Mammary epithelial cell (primary cell): ENCODE measurements at regions not wholly inside any gene's neighbourhood (a gene's known extent, or its start where the extent isn't known, plus 50 kb on each side); places are given as distances from the start of the nearest gene placed in this dataset.

ENCODE experiments used
- EZH2 ChIP-seq: IDR thresholded peaks from 2 replicates; pipeline ENCODE4 v1.6.1; 2012; ENCODE audit warnings: low read length, inconsistent platforms, borderline replicate concordance
- TF ChIP-seq, protein P1 (sequence below), 2 donors: IDR thresholded peaks in 1 of 2; conservative IDR thresholded peaks in 1 of 2; 2 replicates each; pipeline ENCODE4 v1.5.1; 2011 to 2012; ENCODE audit warnings: inconsistent platforms in 2 of 2, low read length in 2 of 2, mild to moderate bottlenecking in 2 of 2, control low read depth in 1 of 2, low read depth in 1 of 2; ENCODE audit not compliant: insufficient read depth in 1 of 2; ENCODE audit errors: extremely low read depth in 1 of 2

DNA sequence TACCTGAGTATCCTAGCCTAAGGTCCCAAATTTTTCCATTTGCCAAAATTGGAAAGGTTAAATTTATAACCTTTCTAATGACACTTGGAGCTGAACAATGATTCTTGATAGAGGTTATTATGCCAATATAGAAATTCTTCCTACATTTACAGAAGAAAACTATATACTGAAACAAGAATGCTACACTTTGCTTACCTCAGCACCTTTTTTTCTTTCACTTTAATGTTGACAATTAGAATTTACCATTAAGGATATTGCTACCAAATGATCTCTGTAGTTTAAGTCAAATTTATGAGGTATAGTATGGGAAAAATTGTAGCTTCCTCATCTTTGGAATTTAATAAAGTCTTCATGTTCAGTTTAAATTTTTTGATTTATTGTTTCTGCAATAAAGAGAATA, 577.0 kb downstream of the NR4A2 start:
- TF ChIP-seq, protein P1, sequence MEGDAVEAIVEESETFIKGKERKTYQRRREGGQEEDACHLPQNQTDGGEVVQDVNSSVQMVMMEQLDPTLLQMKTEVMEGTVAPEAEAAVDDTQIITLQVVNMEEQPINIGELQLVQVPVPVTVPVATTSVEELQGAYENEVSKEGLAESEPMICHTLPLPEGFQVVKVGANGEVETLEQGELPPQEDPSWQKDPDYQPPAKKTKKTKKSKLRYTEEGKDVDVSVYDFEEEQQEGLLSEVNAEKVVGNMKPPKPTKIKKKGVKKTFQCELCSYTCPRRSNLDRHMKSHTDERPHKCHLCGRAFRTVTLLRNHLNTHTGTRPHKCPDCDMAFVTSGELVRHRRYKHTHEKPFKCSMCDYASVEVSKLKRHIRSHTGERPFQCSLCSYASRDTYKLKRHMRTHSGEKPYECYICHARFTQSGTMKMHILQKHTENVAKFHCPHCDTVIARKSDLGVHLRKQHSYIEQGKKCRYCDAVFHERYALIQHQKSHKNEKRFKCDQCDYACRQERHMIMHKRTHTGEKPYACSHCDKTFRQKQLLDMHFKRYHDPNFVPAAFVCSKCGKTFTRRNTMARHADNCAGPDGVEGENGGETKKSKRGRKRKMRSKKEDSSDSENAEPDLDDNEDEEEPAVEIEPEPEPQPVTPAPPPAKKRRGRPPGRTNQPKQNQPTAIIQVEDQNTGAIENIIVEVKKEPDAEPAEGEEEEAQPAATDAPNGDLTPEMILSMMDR (conservative IDR thresholded peaks at IDR 0.05 in 1 of 2, IDR thresholded peaks at IDR 0.05 in 1 of 2; ENCODE audit: extremely low read depth in 1 of 2, insufficient read depth in 1 of 2, low read depth in 1 of 2, low read length in 2 of 2): no peak
- no peak for TF ChIP-seq EZH2
